HG03565 (cell line): ENCODE measurements at regions not wholly inside any gene's neighbourhood (a gene's known extent, or its start where the extent isn't known, plus 50 kb on each side); places are given as distances from the start of the nearest gene placed in this dataset.
"Not testable (repeated sequence)": the region's sequence is repeated elsewhere in the genome, so short reads cannot be mapped to it uniquely, and the experiment has no call there.

Experiments
- ATAC-seq: cut with Tn5 transposase; IDR thresholded peaks from one replicate; pipeline ENCODE4 v1.9.1; 2021; ENCODE audit warnings: mild to moderate bottlenecking, moderate library complexity; ENCODE audit not compliant: unreplicated experiment

GRCh38 chr1:88560621-88561020 is 123.5 kb upstream of the PKN2 start:
- ATAC-seq: no peak

GRCh38 chr1:88562991-88563390 is 121.1 kb upstream of the PKN2 start:
- ATAC-seq: no peak

- no peak for ATAC-seq
Measured at GRCh38 chr1:88566615-88567387, 117.3 kb upstream of the PKN2 start.

- ATAC-seq: no peak
Measured at GRCh38 chr1:88571506-88571905, 112.6 kb upstream of the PKN2 start.

- no peak for ATAC-seq
Measured at GRCh38 chr1:88579598-88579997, 104.5 kb upstream of the PKN2 start.

GRCh38 chr1:88581703-88582102 is 102.4 kb upstream of the PKN2 start:
- no peak for ATAC-seq

- no peak for ATAC-seq
Measured at GRCh38 chr1:88593358-88593757, 90.7 kb upstream of the PKN2 start.

- peak; percentile 56 for ATAC-seq
Measured at GRCh38 chr1:88595355-88596002, 88.6 kb upstream of the PKN2 start.

GRCh38 chr1:88597973-88598372 is 86.1 kb upstream of the PKN2 start:
- ATAC-seq: not testable (repeated sequence)

- peak; percentile 54 for ATAC-seq
Measured at GRCh38 chr1:88608139-88608943, 75.7 kb upstream of the PKN2 start.

GRCh38 chr1:88609051-88609450 is 75.0 kb upstream of the PKN2 start:
- ATAC-seq: no peak

GRCh38 chr1:88610687-88611086 is 73.4 kb upstream of the PKN2 start:
- no peak for ATAC-seq

- ATAC-seq: no peak
Measured at GRCh38 chr1:88612292-88612691, 71.8 kb upstream of the PKN2 start.

GRCh38 chr1:88612773-88613172 is 71.3 kb upstream of the PKN2 start:
- ATAC-seq: no peak

- ATAC-seq: no peak
Measured at GRCh38 chr1:88618331-88618730, 65.7 kb upstream of the PKN2 start.

- not testable (repeated sequence) for ATAC-seq
Measured at GRCh38 chr1:88623101-88623500, 61.0 kb upstream of the PKN2 start.
